ENCODE measurements at regions not wholly inside any gene's neighbourhood (a gene's known extent, or its start where the extent isn't known, plus 50 kb on each side); places are given as distances from the start of the nearest gene placed in this dataset. TPM values are rescaled to one million over a fixed set of nuclear protein-coding genes. Genes with fewer than 3 reads are reported as not detected.

DNA sequence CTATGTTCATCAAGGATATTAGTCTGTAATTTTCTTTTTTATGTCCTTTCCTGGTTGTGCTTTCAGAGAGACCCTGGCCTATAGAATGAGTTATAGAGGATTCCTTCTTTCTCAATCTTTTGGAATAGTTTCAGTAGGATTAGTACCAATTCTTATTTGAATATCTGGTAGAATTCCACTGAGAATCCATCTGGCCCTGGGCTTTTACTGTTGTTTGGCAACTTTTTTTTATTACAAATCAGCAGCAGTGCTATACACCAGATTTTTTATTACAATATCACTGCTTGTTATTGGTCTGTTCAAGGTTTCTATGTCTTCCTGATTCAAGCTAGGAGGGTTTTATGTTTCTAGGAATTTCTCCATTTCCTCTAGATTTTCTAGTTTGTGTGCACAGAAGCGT, 50.0 kb upstream of the NRSN1 start:
- no peak for FAIRE-seq
- Histone ChIP-seq H3K79me2 (ENCODE audit: control insufficient read depth, insufficient read depth, low read length) (no peaks in the 10 kb centered on the region), H3K9ac (replicated peaks; ENCODE audit: extremely low read depth, insufficient read depth, low read length) (no peak overlapping the region), H3K27me3 (ENCODE audit: control insufficient read depth in 2 of 2, insufficient read depth in 2 of 2, low read length in 2 of 2) (no peaks in the 10 kb centered on the region), H3K36me3 (ENCODE audit: control insufficient read depth in 2 of 2, extremely low read depth in 1 of 2, insufficient read depth in 2 of 2, low read length in 2 of 2) (no peaks in the 10 kb centered on the region), H3K4me2 (ENCODE audit: insufficient read depth, low read length) (no peak overlapping the region), H3K4me3 (replicated peaks in 1 of 3; ENCODE audit: insufficient read depth in 1 of 3, low read depth in 1 of 3, low read length in 3 of 3) (no peak overlapping the region), H3K4me1 (ENCODE audit: control insufficient read depth, extremely low read depth, insufficient read depth, low read length) (no peaks in the 10 kb centered on the region), H2AFZ (ENCODE audit: low read depth, low read length) (no peak overlapping the region), H4K20me1 (replicated peaks; ENCODE audit: control insufficient read depth, extremely low read depth, insufficient read depth, low read length) (no peaks in the 10 kb centered on the region), H3K27ac (ENCODE audit: insufficient read depth, low read depth, low read length) (no peak overlapping the region), H3K9me1 (replicated peaks; ENCODE audit: control insufficient read depth, extremely low read depth, insufficient read depth, low read length) (no peaks in the 10 kb centered on the region), H3K9me3 (replicated peaks; ENCODE audit: control insufficient read depth, insufficient read depth, low read length) (peaks cover 9% of the 10 kb centered on the region)
- ChIA-PET POLR2A (no interaction called here), CTCF (no interaction called here)
- no TSS peak for BruUV-seq (replicated peaks)
- dilution Hi-C loops (cut with MboI; ENCODE audit: extremely low pct_ligation_motif_present, low sequenced_read_pairs) (no loop called here), intact Hi-C loops (cut with micrococcal nuclease) (no loop called here)
- no peak for DNase-seq (ENCODE audit: low read depth, low spot score)
- TF ChIP-seq MYC (IDR thresholded peaks at IDR 0.05; ENCODE audit: low read depth, low read length) (no peak), POLR2A (IDR thresholded peaks at IDR 0.05; ENCODE audit: low read depth, low read length) (no peak), JUN (IDR thresholded peaks at IDR 0.05; ENCODE audit: borderline replicate concordance, insufficient read depth, insufficient read length, low read depth) (no peak), GATA2 (IDR thresholded peaks at IDR 0.05; ENCODE audit: insufficient read depth, insufficient read length, low read depth, low read length) (no peak), EZH2 (IDR thresholded peaks at IDR 0.05; ENCODE audit: borderline replicate concordance, low read depth, low read length, severe bottlenecking) (no peak), POLR2AphosphoS5 (IDR thresholded peaks at IDR 0.05; ENCODE audit: insufficient read depth, low read depth, low read length) (no peak), FOS (IDR thresholded peaks at IDR 0.05; ENCODE audit: borderline replicate concordance, insufficient read depth, low read length) (no peak)
- TF ChIP-seq, protein P1, sequence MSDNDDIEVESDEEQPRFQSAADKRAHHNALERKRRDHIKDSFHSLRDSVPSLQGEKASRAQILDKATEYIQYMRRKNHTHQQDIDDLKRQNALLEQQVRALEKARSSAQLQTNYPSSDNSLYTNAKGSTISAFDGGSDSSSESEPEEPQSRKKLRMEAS (IDR thresholded peaks at IDR 0.05; ENCODE audit: insufficient read depth, insufficient read length) = no peak
- TF ChIP-seq, protein P2, sequence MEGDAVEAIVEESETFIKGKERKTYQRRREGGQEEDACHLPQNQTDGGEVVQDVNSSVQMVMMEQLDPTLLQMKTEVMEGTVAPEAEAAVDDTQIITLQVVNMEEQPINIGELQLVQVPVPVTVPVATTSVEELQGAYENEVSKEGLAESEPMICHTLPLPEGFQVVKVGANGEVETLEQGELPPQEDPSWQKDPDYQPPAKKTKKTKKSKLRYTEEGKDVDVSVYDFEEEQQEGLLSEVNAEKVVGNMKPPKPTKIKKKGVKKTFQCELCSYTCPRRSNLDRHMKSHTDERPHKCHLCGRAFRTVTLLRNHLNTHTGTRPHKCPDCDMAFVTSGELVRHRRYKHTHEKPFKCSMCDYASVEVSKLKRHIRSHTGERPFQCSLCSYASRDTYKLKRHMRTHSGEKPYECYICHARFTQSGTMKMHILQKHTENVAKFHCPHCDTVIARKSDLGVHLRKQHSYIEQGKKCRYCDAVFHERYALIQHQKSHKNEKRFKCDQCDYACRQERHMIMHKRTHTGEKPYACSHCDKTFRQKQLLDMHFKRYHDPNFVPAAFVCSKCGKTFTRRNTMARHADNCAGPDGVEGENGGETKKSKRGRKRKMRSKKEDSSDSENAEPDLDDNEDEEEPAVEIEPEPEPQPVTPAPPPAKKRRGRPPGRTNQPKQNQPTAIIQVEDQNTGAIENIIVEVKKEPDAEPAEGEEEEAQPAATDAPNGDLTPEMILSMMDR (IDR thresholded peaks at IDR 0.05; ENCODE audit: extremely low read depth in 1 of 2, insufficient read depth in 1 of 2, low read depth in 1 of 2, low read length in 2 of 2) = no peak

Small RNAs in the stretch of these regions (small RNA-seq; reads per million reads assigned to genes)
- not detected for gene AL133270.1 (ENCODE audit: insufficient read depth, insufficient read length, low read depth, low replicate concordance)
- not detected for gene RNU6-1060P (ENCODE audit: insufficient read depth, insufficient read length, low read depth, low replicate concordance)
- gene SPTLC1P2 (ENCODE audit: insufficient read depth, insufficient read length, low read depth, low replicate concordance) = not detected
